ES-I3 (cell line): ENCODE measurements at regions not wholly inside any gene's neighbourhood (a gene's known extent, or its start where the extent isn't known, plus 50 kb on each side); places are given as distances from the start of the nearest gene placed in this dataset.

ENCODE experiments used
- H3K36me3 ChIP-seq: 2 replicates; pipeline ENCODE4 v1.6.1; 2013; ENCODE audit warnings: mild to moderate bottlenecking, low read length, control low read depth, moderate library complexity; ENCODE audit not compliant: insufficient read depth
- H3K4me1 ChIP-seq: 2 replicates; pipeline ENCODE4 v1.6.1; 2013; ENCODE audit warnings: mild to moderate bottlenecking, control low read depth, low read length; ENCODE audit not compliant: insufficient read depth
- H3K9ac ChIP-seq: 2 replicates; pipeline ENCODE4 v1.6.1; 2013; ENCODE audit warnings: low read depth, mild to moderate bottlenecking, low read length, moderate library complexity
- H3K9me3 ChIP-seq: 2 replicates; pipeline ENCODE4 v1.6.1; 2013; ENCODE audit warnings: mild to moderate bottlenecking, low read length, moderate library complexity; ENCODE audit not compliant: control insufficient read depth, insufficient read depth

DNA sequence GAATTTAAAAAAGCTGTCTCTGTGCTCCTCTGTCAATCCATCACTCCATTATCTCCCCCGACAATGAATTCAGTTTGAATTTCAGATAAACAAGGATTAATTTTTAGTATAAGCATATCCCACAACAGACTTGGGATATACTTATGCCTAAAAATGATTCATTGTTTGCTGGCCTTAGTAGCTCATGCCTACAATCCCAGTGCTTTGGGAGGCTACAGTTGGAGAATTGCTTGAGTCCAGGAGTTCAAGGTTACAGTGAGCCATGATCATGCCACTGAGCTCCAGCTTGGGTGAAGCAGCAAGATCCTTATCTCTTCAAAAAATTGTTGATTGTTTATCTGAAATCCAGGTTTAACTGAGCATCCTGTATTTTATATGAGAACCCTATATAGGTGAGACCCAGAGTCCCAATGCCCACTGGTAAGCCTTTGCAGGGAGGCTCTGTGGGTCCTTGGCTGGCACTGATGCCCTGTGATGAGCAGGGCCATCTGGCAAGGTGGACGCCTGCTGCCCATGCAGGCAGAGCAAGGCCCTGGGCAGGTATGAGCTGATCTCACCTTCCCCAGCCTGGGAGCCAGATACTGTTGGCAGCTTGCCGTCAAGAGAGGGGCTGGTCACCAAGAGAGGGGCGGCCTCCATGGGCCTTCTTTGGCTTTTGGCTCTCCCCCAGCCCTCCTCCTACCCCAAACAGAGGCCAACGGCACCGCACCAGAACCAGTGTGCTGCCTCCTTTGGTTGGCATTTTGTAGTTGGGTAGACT is 158.7 kb downstream of the SEC14L1 start:
- H3K4me1 ChIP-seq: no peaks in the 10 kb centered on the region; the same call in 1 of the 2 replicates
- H3K9ac ChIP-seq: no peak overlapping the region
- H3K9me3 ChIP-seq: peaks cover 14% of the 10 kb centered on the region
- H3K36me3 ChIP-seq: no peaks in the 10 kb centered on the region; the same call in none of the 2 replicates

DNA sequence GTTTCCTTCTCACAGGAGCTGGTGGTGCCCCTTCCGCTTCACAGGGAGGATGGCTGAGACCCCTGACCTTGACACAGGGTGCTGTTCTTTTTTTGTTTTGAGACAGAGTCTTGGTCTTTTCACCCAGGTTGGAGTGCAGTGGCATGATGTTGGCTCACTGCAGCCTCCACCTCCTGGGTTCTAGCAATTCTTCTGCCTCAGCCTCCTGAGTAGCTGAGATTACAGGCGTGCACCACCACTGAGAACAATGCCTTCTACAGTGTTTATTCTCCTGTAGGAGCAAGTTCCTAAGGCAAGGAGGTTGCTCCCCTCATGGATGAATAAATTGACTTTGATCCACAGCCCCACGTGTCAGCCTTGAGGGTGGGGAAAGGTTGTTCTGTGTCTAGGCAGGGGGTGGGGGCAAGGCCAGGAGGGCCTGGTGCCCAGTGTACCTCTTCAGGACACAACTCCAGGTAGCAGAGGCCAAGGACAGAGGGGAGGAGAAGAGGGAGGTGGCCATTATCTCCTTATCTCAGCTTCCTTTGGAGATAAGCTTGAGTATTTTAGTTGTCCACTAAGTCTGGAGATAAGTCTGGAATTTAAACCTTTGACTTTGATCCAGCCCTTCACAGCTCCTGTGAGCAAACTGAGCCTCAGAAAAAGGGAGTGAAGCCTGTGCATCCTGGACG is 159.4 kb downstream of the SEC14L1 start:
- Histone ChIP-seq H3K9ac (no peak overlapping the region), H3K4me1 (no peaks in the 10 kb centered on the region; the same call in 1 of the 2 replicates), H3K36me3 (no peaks in the 10 kb centered on the region; the same call in 1 of the 2 replicates), H3K9me3 (peaks cover 14% of the 10 kb centered on the region)

DNA sequence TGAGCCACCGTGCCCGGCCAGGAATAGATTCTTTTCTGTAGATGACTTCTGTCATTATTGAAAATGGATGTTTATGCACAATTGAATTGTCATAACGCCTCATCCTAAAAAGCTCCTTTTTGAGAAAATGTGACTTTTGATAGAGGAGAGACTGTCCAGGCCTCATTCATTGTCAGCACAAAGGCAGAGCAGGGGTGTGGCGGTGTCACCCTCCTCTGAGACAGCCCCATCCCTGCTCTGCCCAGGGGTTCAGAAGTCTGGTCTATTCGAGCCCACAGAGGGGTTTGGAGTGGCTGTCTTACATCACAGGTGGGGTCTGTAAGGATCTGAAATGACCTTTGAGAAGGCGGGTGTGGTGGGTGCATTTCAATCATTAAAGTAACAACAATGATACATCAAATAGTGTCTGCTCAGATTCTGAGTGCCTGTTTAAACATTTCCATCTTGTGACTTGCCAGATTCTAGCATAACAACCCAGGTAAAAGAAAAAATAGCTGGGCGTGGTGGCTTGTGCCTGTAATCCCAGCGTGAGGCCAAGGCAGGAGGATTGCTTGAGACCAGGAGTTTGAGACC is 161.0 kb downstream of the SEC14L1 start:
- Histone ChIP-seq H3K9ac (no peak overlapping the region), H3K4me1 (peaks cover 5% of the 10 kb centered on the region; the same call in 1 of the 2 replicates), H3K9me3 (peaks cover 14% of the 10 kb centered on the region), H3K36me3 (no peaks in the 10 kb centered on the region; the same call in 1 of the 2 replicates)

DNA sequence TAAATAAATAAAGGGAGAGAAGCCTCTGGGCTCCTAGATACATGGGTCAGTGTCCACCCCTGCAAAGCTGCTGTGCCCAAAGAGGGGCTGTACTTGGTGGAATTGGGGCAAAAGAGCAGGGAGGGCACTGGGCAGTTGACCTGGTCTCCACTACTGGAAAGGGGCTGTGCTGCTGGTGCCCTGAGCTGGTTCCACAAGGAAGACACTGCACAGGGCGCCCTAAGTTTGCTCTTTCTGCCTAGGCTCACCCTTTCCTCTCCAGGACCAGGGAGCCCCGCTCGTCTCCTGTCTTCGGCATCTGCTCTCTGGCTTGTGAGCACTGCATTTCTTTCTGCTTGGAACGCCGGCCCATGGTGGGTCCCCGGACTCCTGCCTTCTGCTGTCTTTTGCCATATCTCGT is 161.9 kb downstream of the SEC14L1 start:
- no peaks in the 10 kb centered on the region; the same call in 1 of the 2 replicates for H3K36me3 ChIP-seq
- no peak overlapping the region for H3K9ac ChIP-seq
- H3K4me1 ChIP-seq: peaks cover 6% of the 10 kb centered on the region; the same call in 1 of the 2 replicates
- H3K9me3 ChIP-seq: peaks cover 14% of the 10 kb centered on the region

GRCh38 chr17:77303620-77304019 is 162.9 kb downstream of the SEC14L1 start:
- Histone ChIP-seq H3K4me1 (peaks cover 6% of the 10 kb centered on the region; the same call in 1 of the 2 replicates), H3K9ac (no peak overlapping the region), H3K9me3 (peaks cover 8% of the 10 kb centered on the region), H3K36me3 (no peaks in the 10 kb centered on the region; the same call in 1 of the 2 replicates)

GRCh38 chr17:77304051-77304745 is 163.4 kb downstream of the SEC14L1 start:
- Histone ChIP-seq H3K4me1 (peaks cover 6% of the 10 kb centered on the region; the same call in 1 of the 2 replicates), H3K9me3 (peaks cover 2% of the 10 kb centered on the region), H3K36me3 (no peaks in the 10 kb centered on the region; the same call in 1 of the 2 replicates), H3K9ac (no peak overlapping the region)

DNA sequence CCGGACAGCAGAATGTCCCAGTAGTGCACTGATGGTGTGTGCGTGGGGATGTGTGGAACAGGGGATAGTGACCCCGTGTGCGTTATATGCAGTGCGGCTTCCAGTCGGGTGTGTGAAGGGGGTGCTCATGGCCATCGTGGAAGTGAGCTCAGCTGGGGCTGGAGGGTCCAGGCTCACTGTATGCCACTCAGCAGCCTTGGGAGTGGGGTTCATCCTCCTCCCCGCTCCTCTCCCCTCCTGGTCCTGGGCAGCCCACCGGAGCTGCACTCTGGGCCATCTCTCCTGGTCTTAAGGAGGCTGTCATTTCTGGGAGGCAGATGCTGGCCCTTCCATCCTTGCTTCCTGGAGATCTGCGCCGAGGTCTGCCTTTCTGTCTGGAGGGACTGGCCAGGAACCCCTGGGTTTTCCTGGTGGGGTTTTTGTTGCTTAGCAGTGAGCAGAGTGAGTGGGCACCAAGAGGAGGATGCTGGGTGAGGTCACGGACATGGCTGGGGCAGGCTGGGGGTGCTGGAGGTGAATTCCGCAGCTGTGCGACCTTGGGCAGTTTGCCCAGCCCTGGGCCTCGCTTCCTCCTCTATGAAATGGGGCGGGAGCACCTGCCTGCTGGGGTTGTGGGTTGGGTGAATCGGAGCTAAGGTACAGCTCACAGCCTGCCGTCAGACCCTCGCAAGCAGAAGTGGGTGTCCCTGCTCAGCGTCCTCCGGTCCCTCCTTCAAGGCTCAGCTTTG is 164.1 kb downstream of the SEC14L1 start:
- Histone ChIP-seq H3K36me3 (no peaks in the 10 kb centered on the region; the same call in 1 of the 2 replicates), H3K4me1 (peaks cover 6% of the 10 kb centered on the region; the same call in 1 of the 2 replicates), H3K9me3 (no peaks in the 10 kb centered on the region), H3K9ac (no peak overlapping the region)

DNA sequence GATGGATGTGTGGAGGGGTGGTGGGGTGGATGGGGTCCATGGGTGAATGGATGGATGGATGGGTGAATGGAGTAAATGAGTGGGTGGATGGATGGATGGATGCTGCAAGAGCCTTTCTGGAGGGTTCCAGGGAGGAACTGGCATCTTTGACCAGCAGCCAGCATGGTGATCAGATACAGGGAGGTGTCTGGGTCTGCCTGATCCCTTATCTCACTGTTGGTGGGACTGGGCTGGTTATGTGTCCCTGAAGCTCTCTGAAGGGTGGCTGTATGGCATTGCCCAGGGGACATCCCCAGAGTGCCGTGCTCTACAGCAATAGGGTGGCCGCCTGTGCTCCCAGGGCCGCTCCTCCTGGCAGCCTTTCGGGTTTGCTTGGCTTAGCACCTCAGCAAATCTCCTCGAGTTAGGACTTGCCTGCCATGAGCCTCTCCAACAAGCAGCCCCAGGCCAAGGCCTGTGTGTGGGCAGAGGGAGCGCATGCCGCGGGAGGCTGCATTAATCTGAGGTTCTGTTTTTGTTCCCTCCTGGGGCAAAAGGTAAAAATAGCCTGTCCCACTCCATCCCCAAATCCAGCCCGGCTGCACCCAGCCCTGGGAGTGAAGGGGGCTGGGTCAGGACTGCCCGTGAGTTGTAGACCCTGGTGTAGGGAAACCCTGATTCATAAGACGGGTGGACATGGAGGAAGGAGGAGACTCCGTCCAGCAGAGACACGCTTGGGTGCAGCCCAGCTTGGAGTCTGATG is 165.4 kb downstream of the SEC14L1 start:
- Histone ChIP-seq H3K4me1 (peaks cover 6% of the 10 kb centered on the region; the same call in 1 of the 2 replicates), H3K9ac (no peak overlapping the region), H3K36me3 (no peaks in the 10 kb centered on the region; the same call in 1 of the 2 replicates), H3K9me3 (no peaks in the 10 kb centered on the region)

GRCh38 chr17:77306790-77307478 is 166.2 kb downstream of the SEC14L1 start:
- H3K4me1 ChIP-seq: peaks cover 6% of the 10 kb centered on the region; the same call in 1 of the 2 replicates
- no peaks in the 10 kb centered on the region for H3K9me3 ChIP-seq
- H3K36me3 ChIP-seq: no peaks in the 10 kb centered on the region; the same call in 1 of the 2 replicates
- no peak overlapping the region for H3K9ac ChIP-seq

- Histone ChIP-seq H3K9me3 (no peaks in the 10 kb centered on the region), H3K4me1 (peaks cover 6% of the 10 kb centered on the region; the same call in 1 of the 2 replicates), H3K36me3 (no peaks in the 10 kb centered on the region), H3K9ac (no peak overlapping the region)
Measured at GRCh38 chr17:77307479-77308198, 166.9 kb downstream of the SEC14L1 start.

DNA sequence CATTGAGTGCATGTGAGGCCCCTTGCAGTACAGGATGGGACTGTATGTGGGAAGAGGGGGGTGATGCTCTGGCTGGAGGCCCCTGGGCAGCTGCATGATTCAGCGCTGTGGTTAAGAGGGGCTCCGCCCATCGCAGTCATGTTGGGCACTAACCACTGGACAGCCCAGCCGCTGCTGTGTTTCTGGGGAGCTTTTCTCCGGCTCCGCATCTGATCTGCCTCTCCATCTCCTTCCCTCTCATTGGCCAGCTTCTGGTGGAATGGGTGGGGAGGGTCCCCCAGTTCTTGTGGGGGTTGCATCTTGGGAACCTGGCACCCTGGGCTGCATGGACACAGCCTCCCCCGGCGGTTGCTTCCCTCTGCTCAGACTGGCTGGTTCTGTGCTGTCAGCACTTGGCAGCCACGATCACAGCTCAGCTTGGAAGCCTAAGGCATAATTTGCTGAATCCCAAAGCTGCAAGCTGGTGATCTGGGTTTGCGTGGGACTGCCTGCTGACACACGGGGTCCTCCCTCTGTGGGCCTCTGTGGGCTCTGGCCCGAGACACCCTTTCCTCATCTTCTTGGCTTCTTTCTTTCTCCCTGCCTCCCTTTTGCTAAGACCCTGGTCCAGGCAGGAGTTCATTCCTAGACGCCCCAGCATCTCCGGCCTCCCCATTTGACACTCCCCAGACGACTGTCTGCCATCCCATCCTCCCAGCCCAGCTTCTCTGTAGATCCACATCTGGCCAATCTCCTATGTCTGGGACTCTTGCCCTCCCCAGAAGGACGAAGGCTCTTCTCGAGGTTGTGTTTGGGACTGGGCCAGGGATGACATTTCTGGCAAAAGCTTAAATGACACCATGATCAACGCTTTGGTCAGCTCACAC is 168.3 kb downstream of the SEC14L1 start:
- no peaks in the 10 kb centered on the region for H3K36me3 ChIP-seq
- H3K9me3 ChIP-seq: no peaks in the 10 kb centered on the region
- no peak overlapping the region for H3K9ac ChIP-seq
- peaks cover 6% of the 10 kb centered on the region; the same call in 1 of the 2 replicates for H3K4me1 ChIP-seq
